H9 (cell line): ENCODE measurements at regions not wholly inside any gene's neighbourhood (a gene's known extent, or its start where the extent isn't known, plus 50 kb on each side); places are given as distances from the start of the nearest gene placed in this dataset.

ENCODE experiments used
- DNase-seq: peaks from one replicate; pipeline ENCODE4 v3.0.0-alpha.2; 2017
- H2AFZ ChIP-seq: one replicate; pipeline ENCODE4 v1.6.1; 2013; ENCODE audit warnings: mild to moderate bottlenecking, low read length, control low read depth, moderate library complexity
- H2AK5ac ChIP-seq: 2 replicates; pipeline ENCODE4 v1.6.1; 2013; ENCODE audit warnings: low read length, control low read depth, mixed read lengths; ENCODE audit not compliant: insufficient read length
- H2BK120ac ChIP-seq: one replicate; pipeline ENCODE4 v1.6.1; 2013; ENCODE audit warnings: low read depth, mild to moderate bottlenecking, low read length, control low read depth, inconsistent platforms; ENCODE audit not compliant: poor library complexity, severe bottlenecking
- H2BK12ac ChIP-seq: 2 replicates; pipeline ENCODE4 v1.6.1; 2013; ENCODE audit warnings: low read length, control low read depth, mixed read lengths, low read depth; ENCODE audit not compliant: insufficient read length
- H2BK15ac ChIP-seq: 2 replicates; pipeline ENCODE4 v1.6.1; 2013; ENCODE audit warnings: low read depth, low read length, control low read depth
- H2BK20ac ChIP-seq: one replicate; pipeline ENCODE4 v1.6.1; 2013; ENCODE audit warnings: low read depth, mild to moderate bottlenecking, low read length, control low read depth, inconsistent platforms; ENCODE audit not compliant: poor library complexity, severe bottlenecking
- H2BK5ac ChIP-seq: 2 replicates; pipeline ENCODE4 v1.6.1; 2013; ENCODE audit warnings: low read length, control low read depth, mixed read lengths; ENCODE audit not compliant: insufficient read length
- H3K14ac ChIP-seq: 2 replicates; pipeline ENCODE4 v1.6.1; 2013; ENCODE audit warnings: low read length, control low read depth; ENCODE audit not compliant: insufficient read depth
- H3K18ac ChIP-seq: 2 replicates; pipeline ENCODE4 v1.6.1; 2013; ENCODE audit warnings: low read depth, mild to moderate bottlenecking, mixed read lengths, low read length, control low read depth; ENCODE audit not compliant: insufficient read length
- H3K23ac ChIP-seq: 2 replicates; pipeline ENCODE4 v1.6.1; 2013; ENCODE audit warnings: low read length, control low read depth, mixed read lengths, low read depth; ENCODE audit not compliant: insufficient read length
- H3K23me2 ChIP-seq: 2 replicates; pipeline ENCODE4 v1.6.1; 2013; ENCODE audit warnings: low read depth, mild to moderate bottlenecking, mixed read lengths, low read length, control low read depth; ENCODE audit not compliant: insufficient read length, poor library complexity, severe bottlenecking
- H3K27ac ChIP-seq: 2 replicates; pipeline ENCODE4 v1.5.1; 2013; ENCODE audit warnings: low read length, control low read depth, mixed read lengths, low read depth; ENCODE audit not compliant: insufficient read length
- H3K27me3 ChIP-seq: 2 replicates; pipeline ENCODE4 v1.6.1; 2013; ENCODE audit warnings: low read length, control low read depth, inconsistent platforms; ENCODE audit not compliant: insufficient read depth
- H3K4ac ChIP-seq: 2 replicates; pipeline ENCODE4 v1.6.1; 2013; ENCODE audit warnings: low read depth, mild to moderate bottlenecking, control low read depth, inconsistent platforms, low read length, moderate library complexity
- H3K4me1 ChIP-seq: 2 replicates; pipeline ENCODE4 v1.6.1; 2013; ENCODE audit warnings: low read length, control low read depth, inconsistent platforms; ENCODE audit not compliant: insufficient read depth
- H3K4me2 ChIP-seq: 2 replicates; pipeline ENCODE4 v1.6.1; 2013; ENCODE audit warnings: low read length, control low read depth, mixed read lengths; ENCODE audit not compliant: insufficient read length, insufficient read depth
- H3K56ac ChIP-seq: 2 replicates; pipeline ENCODE4 v1.6.1; 2013; ENCODE audit warnings: low read depth, mild to moderate bottlenecking, mixed read lengths, low read length, control low read depth; ENCODE audit not compliant: insufficient read length
- H3K79me1 ChIP-seq: 2 replicates; pipeline ENCODE4 v1.6.1; 2013; ENCODE audit warnings: low read depth, mild to moderate bottlenecking, moderate library complexity, low read length, control low read depth, inconsistent platforms; ENCODE audit not compliant: insufficient read depth, poor library complexity, severe bottlenecking
- H3K79me2 ChIP-seq: 2 replicates; pipeline ENCODE4 v1.6.1; 2013; ENCODE audit warnings: low read length, control low read depth, inconsistent platforms; ENCODE audit not compliant: insufficient read depth
- H3K9ac ChIP-seq: 2 replicates; pipeline ENCODE4 v1.6.1; 2013; ENCODE audit warnings: low read length, control low read depth, mixed read lengths; ENCODE audit not compliant: insufficient read length; ENCODE audit errors: extremely low read depth
- H3K9me3 ChIP-seq: one replicate; pipeline ENCODE4 v1.6.1; 2013; ENCODE audit warnings: low read depth, low read length, inconsistent platforms; ENCODE audit not compliant: control insufficient read depth
- H3T11ph ChIP-seq: one replicate; pipeline ENCODE4 v1.6.1; 2013; ENCODE audit warnings: mild to moderate bottlenecking, low read length, control low read depth, inconsistent platforms
- H4K20me1 ChIP-seq: one replicate; pipeline ENCODE4 v1.6.1; 2013; ENCODE audit not compliant: control insufficient read depth, insufficient read length, insufficient read depth
- H4K5ac ChIP-seq: 2 replicates; pipeline ENCODE4 v1.6.1; 2013; ENCODE audit warnings: low read depth, mild to moderate bottlenecking, mixed read lengths, low read length, control low read depth; ENCODE audit not compliant: insufficient read length
- H4K8ac ChIP-seq: replicated peaks from 2 replicates; pipeline ENCODE4 v1.6.1; 2013; ENCODE audit warnings: low read length, control low read depth, mixed read lengths, low read depth; ENCODE audit not compliant: insufficient read length
- H4K91ac ChIP-seq: 2 replicates; pipeline ENCODE4 v1.6.1; 2013; ENCODE audit warnings: low read depth, mild to moderate bottlenecking, moderate library complexity, mixed read lengths, low read length, control low read depth; ENCODE audit not compliant: insufficient read length
- H3K27ac Mint-ChIP-seq, 3 experiments: 2 replicates in 2 of 3; 3 replicates in 1 of 3; pipeline ENCODE4 v1.8.0; 2020 to 2021; ENCODE audit warnings: mixed read lengths in 3 of 3, mild to moderate bottlenecking in 1 of 3, moderate library complexity in 1 of 3
- H3K27me3 Mint-ChIP-seq: 2 replicates; pipeline ENCODE4 v1.8.0; 2021; ENCODE audit warnings: low read depth, mild to moderate bottlenecking, moderate library complexity, mixed read lengths
- H3K36me3 Mint-ChIP-seq, 3 experiments: 2 replicates in 2 of 3; 3 replicates in 1 of 3; pipeline ENCODE4 v1.8.0; 2020 to 2021; ENCODE audit warnings: low read depth in 3 of 3, mixed read lengths in 3 of 3; ENCODE audit not compliant: insufficient read depth in 1 of 3
- H3K4me1 Mint-ChIP-seq, 2 experiments: 2 replicates each; pipeline ENCODE4 v1.8.0; 2020; ENCODE audit warnings: mixed read lengths in 2 of 2
- H3K4me3 Mint-ChIP-seq, 2 experiments: 2 replicates in 1 of 2; 3 replicates in 1 of 2; pipeline ENCODE4 v1.8.0; 2020 to 2021; ENCODE audit warnings: mild to moderate bottlenecking in 2 of 2, mixed read lengths in 2 of 2, moderate library complexity in 1 of 2
- H3K9me3 Mint-ChIP-seq, 2 experiments: 2 replicates in 1 of 2; 3 replicates in 1 of 2; pipeline ENCODE4 v1.8.0; 2020; ENCODE audit warnings: mild to moderate bottlenecking in 2 of 2, mixed read lengths in 2 of 2, moderate library complexity in 1 of 2
- WGBS: extraction: QIAGEN DNeasy Blood & Tissue Kit; methylation state at CpG from one replicate; pipeline ENCODE4 v1.1.7; 2013; ENCODE audit warnings: missing lambda C conversion rate, low lambda C conversion rate, mixed read lengths; ENCODE audit not compliant: insufficient read length; ENCODE audit errors: extremely low coverage; 5-methylcytosine and 5-hydroxymethylcytosine counted together
- TF ChIP-seq, protein P1 (sequence below): fragments of 200-600 bp; sonication (generic); conservative IDR thresholded peaks from 3 replicates; pipeline ENCODE4 v1.8.0; 2021; ENCODE audit warnings: antibody characterized with exemption, mild to moderate bottlenecking

DNA sequence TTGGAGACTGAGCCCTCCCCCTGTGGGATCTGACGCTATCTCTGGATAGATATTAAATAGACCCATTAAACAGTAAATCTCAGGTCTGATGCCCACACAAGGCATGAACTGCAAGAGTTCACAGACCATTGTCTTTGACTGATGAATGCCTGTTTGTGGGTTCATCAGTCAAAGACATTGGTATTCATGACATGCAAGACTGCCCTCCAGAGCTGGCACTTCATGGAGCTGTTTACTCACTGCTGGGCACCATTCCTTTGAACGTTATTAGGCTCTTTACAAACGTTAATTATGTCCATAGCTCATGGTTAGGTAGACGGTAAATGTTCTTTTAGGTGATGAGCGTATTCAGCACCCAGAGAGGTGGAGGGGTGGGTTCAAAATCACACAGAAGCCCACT, 111.8 kb upstream of the PABPC3 start:
- H3K4me1 Mint-ChIP-seq: peaks cover 14 to 31% of the 10 kb centered on the region in 2 experiments
- Histone ChIP-seq H2BK12ac (no peak overlapping the region), H3K4me1 (no peaks in the 10 kb centered on the region; the same call in 1 of the 2 replicates), H2BK20ac (no peak overlapping the region), H4K91ac (no peak overlapping the region), H3K4ac (no peak overlapping the region), H3K23ac (no peak overlapping the region), H3K18ac (no peak overlapping the region), H4K20me1 (no peaks in the 10 kb centered on the region), H3K79me1 (no peaks in the 10 kb centered on the region), H4K8ac (no peak overlapping the region), H2AFZ (no peak overlapping the region), H2AK5ac (no peak overlapping the region), H3K56ac (no peak overlapping the region), H3K27me3 (no peaks in the 10 kb centered on the region), H3K79me2 (no peaks in the 10 kb centered on the region), H3K23me2 (no peaks in the 10 kb centered on the region), H2BK15ac (no peak overlapping the region), H3K14ac (no peak overlapping the region), H4K5ac (no peak overlapping the region), H3K4me2 (no peak overlapping the region), H3T11ph (no peak overlapping the region), H3K9me3 (no peaks in the 10 kb centered on the region), H3K27ac (no peak overlapping the region), H2BK5ac (no peak overlapping the region), H2BK120ac (no peak overlapping the region), H3K9ac (no peak overlapping the region)
- no CpG with 5 or more reads among the region's 5 CpGs for WGBS
- H3K27me3 Mint-ChIP-seq: peaks cover 7% of the 10 kb centered on the region
- no peak for DNase-seq
- H3K36me3 Mint-ChIP-seq: no peaks in the 10 kb centered on the region
- no peak overlapping the region for H3K4me3 Mint-ChIP-seq
- TF ChIP-seq, protein P1, sequence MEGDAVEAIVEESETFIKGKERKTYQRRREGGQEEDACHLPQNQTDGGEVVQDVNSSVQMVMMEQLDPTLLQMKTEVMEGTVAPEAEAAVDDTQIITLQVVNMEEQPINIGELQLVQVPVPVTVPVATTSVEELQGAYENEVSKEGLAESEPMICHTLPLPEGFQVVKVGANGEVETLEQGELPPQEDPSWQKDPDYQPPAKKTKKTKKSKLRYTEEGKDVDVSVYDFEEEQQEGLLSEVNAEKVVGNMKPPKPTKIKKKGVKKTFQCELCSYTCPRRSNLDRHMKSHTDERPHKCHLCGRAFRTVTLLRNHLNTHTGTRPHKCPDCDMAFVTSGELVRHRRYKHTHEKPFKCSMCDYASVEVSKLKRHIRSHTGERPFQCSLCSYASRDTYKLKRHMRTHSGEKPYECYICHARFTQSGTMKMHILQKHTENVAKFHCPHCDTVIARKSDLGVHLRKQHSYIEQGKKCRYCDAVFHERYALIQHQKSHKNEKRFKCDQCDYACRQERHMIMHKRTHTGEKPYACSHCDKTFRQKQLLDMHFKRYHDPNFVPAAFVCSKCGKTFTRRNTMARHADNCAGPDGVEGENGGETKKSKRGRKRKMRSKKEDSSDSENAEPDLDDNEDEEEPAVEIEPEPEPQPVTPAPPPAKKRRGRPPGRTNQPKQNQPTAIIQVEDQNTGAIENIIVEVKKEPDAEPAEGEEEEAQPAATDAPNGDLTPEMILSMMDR: no peak
- no peaks in the 10 kb centered on the region; a peak in 1 of 5 replicates for H3K9me3 Mint-ChIP-seq
- H3K27ac Mint-ChIP-seq: no peak overlapping the region
